IPS-18a (cell line): ENCODE measurements at regions not wholly inside any gene's neighbourhood (a gene's known extent, or its start where the extent isn't known, plus 50 kb on each side); places are given as distances from the start of the nearest gene placed in this dataset.

Source experiments
- H3K27ac ChIP-seq: one replicate; pipeline ENCODE4 v1.5.1; 2013; ENCODE audit warnings: low read length
- H3K27me3 ChIP-seq: one replicate; pipeline ENCODE4 v1.6.1; 2013; ENCODE audit warnings: mild to moderate bottlenecking, low read length; ENCODE audit not compliant: control insufficient read depth, insufficient read depth
- H3K36me3 ChIP-seq: one replicate; pipeline ENCODE4 v1.6.1; 2013; ENCODE audit warnings: low read depth, low read length; ENCODE audit not compliant: control insufficient read depth
- H3K4me1 ChIP-seq: one replicate; pipeline ENCODE4 v1.6.1; 2013; ENCODE audit warnings: low read depth, low read length; ENCODE audit not compliant: control insufficient read depth
- H3K4me3 ChIP-seq: one replicate; pipeline ENCODE4 v1.5.1; 2013; ENCODE audit warnings: low read length
- H3K9ac ChIP-seq: one replicate; pipeline ENCODE4 v1.6.1; 2013; ENCODE audit warnings: mild to moderate bottlenecking, low read length, moderate library complexity
- H3K9me3 ChIP-seq: one replicate; pipeline ENCODE4 v1.6.1; 2013; ENCODE audit warnings: low read depth, low read length; ENCODE audit not compliant: control insufficient read depth

- H3K9me3 ChIP-seq = no peaks in the 10 kb centered on the region
- H3K27ac ChIP-seq = no peak overlapping the region
- H3K9ac ChIP-seq = no peak overlapping the region
- no peak overlapping the region for H3K4me3 ChIP-seq
- no peaks in the 10 kb centered on the region for H3K4me1 ChIP-seq
- no peaks in the 10 kb centered on the region for H3K27me3 ChIP-seq
- H3K36me3 ChIP-seq = no peaks in the 10 kb centered on the region
Measured at GRCh38 chr3:5732081-5732480, 544.6 kb downstream of the EDEM1 start.

GRCh38 chr3:5733995-5734394 is 546.5 kb downstream of the EDEM1 start:
- H3K36me3 ChIP-seq = no peaks in the 10 kb centered on the region
- no peaks in the 10 kb centered on the region for H3K4me1 ChIP-seq
- no peak overlapping the region for H3K4me3 ChIP-seq
- no peak overlapping the region for H3K9ac ChIP-seq
- H3K9me3 ChIP-seq = no peaks in the 10 kb centered on the region
- H3K27ac ChIP-seq = no peak overlapping the region
- H3K27me3 ChIP-seq = no peaks in the 10 kb centered on the region

DNA sequence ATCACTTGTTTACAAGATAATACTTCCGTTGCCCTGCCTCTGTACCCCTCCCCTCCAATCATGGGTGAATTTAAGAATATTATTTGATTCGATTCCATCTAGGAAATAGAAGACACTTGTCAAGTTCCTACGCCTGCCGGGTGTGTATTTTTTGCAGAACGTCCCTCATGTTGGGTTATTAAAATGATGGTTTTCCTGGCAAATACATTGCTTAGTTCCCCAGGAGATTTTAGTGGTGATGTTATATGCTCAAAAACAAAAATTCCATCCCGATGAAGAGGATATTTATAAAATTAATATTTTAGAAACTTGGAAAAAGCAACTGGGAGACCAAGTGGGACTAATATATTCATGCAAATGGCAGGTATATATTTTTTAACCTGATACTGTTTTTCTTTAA is 548.4 kb downstream of the EDEM1 start:
- Histone ChIP-seq H3K9me3 (no peaks in the 10 kb centered on the region), H3K27me3 (no peaks in the 10 kb centered on the region), H3K9ac (no peak overlapping the region), H3K27ac (no peak overlapping the region), H3K36me3 (no peaks in the 10 kb centered on the region), H3K4me3 (no peak overlapping the region), H3K4me1 (no peaks in the 10 kb centered on the region)

- no peak overlapping the region for H3K9ac ChIP-seq
- H3K27ac ChIP-seq = no peak overlapping the region
- H3K36me3 ChIP-seq = no peaks in the 10 kb centered on the region
- H3K4me3 ChIP-seq = no peak overlapping the region
- H3K9me3 ChIP-seq = no peaks in the 10 kb centered on the region
- H3K4me1 ChIP-seq = no peaks in the 10 kb centered on the region
- H3K27me3 ChIP-seq = no peaks in the 10 kb centered on the region
Measured at GRCh38 chr3:5739299-5739935, 551.9 kb downstream of the EDEM1 start.

GRCh38 chr3:5739949-5740348 is 552.4 kb downstream of the EDEM1 start:
- Histone ChIP-seq H3K36me3 (no peaks in the 10 kb centered on the region), H3K27me3 (no peaks in the 10 kb centered on the region), H3K4me1 (no peaks in the 10 kb centered on the region), H3K9me3 (no peaks in the 10 kb centered on the region), H3K27ac (no peak overlapping the region), H3K9ac (no peak overlapping the region), H3K4me3 (no peak overlapping the region)

DNA sequence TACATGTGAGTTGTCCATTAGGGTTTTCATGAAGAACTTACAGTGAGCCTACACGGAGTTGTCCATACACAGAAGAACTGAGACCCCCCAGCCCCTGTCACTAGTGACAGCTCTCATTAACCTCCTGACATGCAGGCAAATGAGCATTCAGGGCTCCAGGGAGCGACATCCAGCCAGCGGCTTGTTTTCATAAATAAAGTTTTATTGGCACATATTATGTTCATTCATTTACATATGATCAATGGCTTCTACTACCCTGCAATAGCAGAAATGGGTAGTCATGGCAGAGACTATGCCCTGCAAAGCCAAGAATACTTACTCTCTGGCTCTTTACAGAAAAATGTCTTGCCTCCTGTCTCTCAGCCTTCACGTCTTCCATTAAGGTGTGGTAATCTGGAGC is 553.5 kb downstream of the EDEM1 start:
- no peaks in the 10 kb centered on the region for H3K27me3 ChIP-seq
- no peaks in the 10 kb centered on the region for H3K36me3 ChIP-seq
- H3K9ac ChIP-seq = no peak overlapping the region
- no peak overlapping the region for H3K27ac ChIP-seq
- no peaks in the 10 kb centered on the region for H3K9me3 ChIP-seq
- H3K4me3 ChIP-seq = no peak overlapping the region
- H3K4me1 ChIP-seq = no peaks in the 10 kb centered on the region

DNA sequence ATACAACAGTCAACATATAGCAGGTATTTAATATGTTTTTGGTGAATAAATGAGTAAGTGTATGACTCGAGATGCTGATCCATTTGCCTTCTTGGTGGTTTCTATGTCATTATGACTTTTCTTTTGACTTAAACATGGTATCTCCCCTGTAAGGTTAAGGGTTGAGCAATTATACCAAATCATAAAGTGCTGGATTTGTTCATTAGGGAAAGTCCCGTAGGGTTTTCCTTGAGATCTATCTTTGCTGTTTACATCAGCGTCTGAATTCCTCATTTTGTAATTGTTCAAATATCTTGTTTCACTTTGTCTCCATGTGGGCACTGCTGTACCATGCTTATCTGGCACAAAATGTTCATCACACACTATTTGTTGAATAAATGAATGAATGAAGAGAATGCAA is 562.6 kb downstream of the EDEM1 start:
- Histone ChIP-seq H3K36me3 (no peaks in the 10 kb centered on the region), H3K9me3 (no peaks in the 10 kb centered on the region), H3K9ac (no peak overlapping the region), H3K4me1 (no peaks in the 10 kb centered on the region), H3K4me3 (no peak overlapping the region), H3K27ac (no peak overlapping the region), H3K27me3 (no peaks in the 10 kb centered on the region)

DNA sequence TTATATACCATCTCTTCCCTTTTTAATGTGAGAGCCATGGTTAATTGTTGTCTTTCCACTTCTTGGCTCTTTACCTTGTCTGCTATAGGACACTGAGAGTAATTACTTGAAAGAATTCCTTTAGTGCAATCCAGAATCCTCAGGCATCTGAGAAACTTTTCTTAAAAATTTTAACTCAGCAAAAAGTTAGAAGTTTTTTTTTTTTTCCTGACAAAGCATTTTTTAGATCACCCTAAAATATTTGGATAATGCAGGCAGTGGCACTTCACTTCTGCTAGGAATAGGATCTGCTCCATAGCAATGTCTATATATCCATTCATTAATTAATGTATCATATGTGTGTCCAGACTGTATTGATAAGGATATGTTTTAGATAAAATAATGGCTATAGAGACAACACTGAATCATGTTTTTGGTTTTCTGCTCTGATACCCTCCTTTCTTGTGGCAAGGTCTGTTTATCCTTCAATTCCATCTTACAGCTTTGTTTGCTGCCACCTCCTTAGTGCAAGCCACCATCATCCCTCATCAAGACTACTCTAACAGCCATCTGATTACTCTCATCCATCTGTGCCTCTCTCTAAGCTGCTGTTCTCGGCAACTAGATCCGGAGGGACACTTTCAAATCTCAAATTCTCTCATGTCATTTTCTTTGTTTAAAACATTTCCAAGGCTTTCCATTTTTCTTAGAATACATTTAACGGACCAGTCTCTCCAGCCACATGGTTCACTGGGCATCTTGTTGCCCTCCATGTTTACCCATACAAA is 563.5 kb downstream of the EDEM1 start:
- no peaks in the 10 kb centered on the region for H3K9me3 ChIP-seq
- H3K27me3 ChIP-seq = no peaks in the 10 kb centered on the region
- no peaks in the 10 kb centered on the region for H3K4me1 ChIP-seq
- H3K36me3 ChIP-seq = no peaks in the 10 kb centered on the region
- H3K4me3 ChIP-seq = no peak overlapping the region
- no peak overlapping the region for H3K9ac ChIP-seq
- no peak overlapping the region for H3K27ac ChIP-seq

DNA sequence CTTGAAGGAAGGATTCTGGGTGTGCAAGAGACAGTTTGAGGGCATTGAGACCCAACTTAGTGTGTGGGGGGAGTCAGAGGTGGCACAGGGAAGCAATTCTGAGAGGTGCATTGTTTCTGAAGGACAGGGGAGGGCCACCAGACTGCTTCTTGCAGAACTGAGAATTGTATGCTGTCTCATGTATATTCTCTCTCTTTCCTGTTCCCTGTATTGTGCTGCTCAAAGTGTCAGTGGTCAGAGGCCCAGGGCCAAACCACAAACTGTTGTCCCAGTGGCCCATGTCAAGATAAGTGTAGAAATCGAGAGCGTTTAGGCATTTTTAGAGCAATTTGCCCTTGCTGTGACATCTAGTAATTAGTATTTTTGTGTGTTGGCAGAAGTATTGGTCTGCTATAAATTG is 567.1 kb downstream of the EDEM1 start:
- H3K4me3 ChIP-seq = no peak overlapping the region
- H3K27me3 ChIP-seq = no peaks in the 10 kb centered on the region
- H3K4me1 ChIP-seq = no peaks in the 10 kb centered on the region
- no peaks in the 10 kb centered on the region for H3K9me3 ChIP-seq
- no peak overlapping the region for H3K9ac ChIP-seq
- no peak overlapping the region for H3K27ac ChIP-seq
- no peaks in the 10 kb centered on the region for H3K36me3 ChIP-seq

- no peak overlapping the region for H3K4me3 ChIP-seq
- no peaks in the 10 kb centered on the region for H3K4me1 ChIP-seq
- no peak overlapping the region for H3K27ac ChIP-seq
- H3K9ac ChIP-seq = no peak overlapping the region
- no peaks in the 10 kb centered on the region for H3K27me3 ChIP-seq
- no peaks in the 10 kb centered on the region for H3K9me3 ChIP-seq
- no peaks in the 10 kb centered on the region for H3K36me3 ChIP-seq
Measured at GRCh38 chr3:5756443-5756842, 568.9 kb downstream of the EDEM1 start.

- H3K27me3 ChIP-seq = no peaks in the 10 kb centered on the region
- H3K9ac ChIP-seq = no peak overlapping the region
- no peaks in the 10 kb centered on the region for H3K9me3 ChIP-seq
- no peaks in the 10 kb centered on the region for H3K36me3 ChIP-seq
- H3K4me1 ChIP-seq = no peaks in the 10 kb centered on the region
- H3K4me3 ChIP-seq = no peak overlapping the region
- no peak overlapping the region for H3K27ac ChIP-seq
Measured at GRCh38 chr3:5757213-5757804, 569.8 kb downstream of the EDEM1 start.

GRCh38 chr3:5758699-5759098 is 571.2 kb downstream of the EDEM1 start:
- Histone ChIP-seq H3K4me1 (no peaks in the 10 kb centered on the region), H3K27ac (no peak overlapping the region), H3K9me3 (no peaks in the 10 kb centered on the region), H3K27me3 (no peaks in the 10 kb centered on the region), H3K4me3 (no peak overlapping the region), H3K36me3 (no peaks in the 10 kb centered on the region), H3K9ac (no peak overlapping the region)
